ENCODE measurements at regions not wholly inside any gene's neighbourhood (a gene's known extent, or its start where the extent isn't known, plus 50 kb on each side); places are given as distances from the start of the nearest gene placed in this dataset.

- Histone ChIP-seq H3K36me3 (ENCODE audit: control insufficient read depth, insufficient read depth, low read length) (no peaks in the 10 kb centered on the region), H3K4me3 (ENCODE audit: low read depth, low read length) (no peak overlapping the region), H3K27me3 (ENCODE audit: control insufficient read depth, insufficient read depth, low read length) (no peaks in the 10 kb centered on the region)
- DNase-seq (ENCODE audit: low read depth), result no peak
- no peak for TF ChIP-seq CTCF (IDR thresholded peaks at IDR 0.05; ENCODE audit: insufficient read depth, low read length, poor library complexity, severe bottlenecking)
Measured at GRCh38 chr18:77329651-77330050, 80.0 kb downstream of the GALR1 start.

DNA sequence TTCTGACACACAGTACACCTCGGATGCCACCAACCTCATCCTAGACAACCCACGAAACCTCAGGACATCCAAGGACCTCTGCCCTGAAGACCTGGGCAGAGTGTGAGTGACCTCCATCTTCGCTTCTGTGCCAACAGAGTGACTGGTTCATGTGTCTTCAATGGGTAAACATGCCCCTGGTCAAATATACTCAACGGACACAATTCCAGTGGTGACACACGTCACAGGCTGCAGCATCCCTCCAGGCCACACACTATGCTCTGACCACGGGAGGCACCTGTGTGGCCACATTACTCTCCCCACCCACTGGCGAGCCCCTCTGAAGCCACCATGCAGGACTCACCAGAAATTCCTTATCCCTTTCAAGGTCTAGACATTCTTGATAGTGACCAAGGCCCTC is 85.2 kb downstream of the GALR1 start:
- Histone ChIP-seq H3K4me3 (ENCODE audit: low read depth, low read length) (no peak overlapping the region), H3K36me3 (ENCODE audit: control insufficient read depth, insufficient read depth, low read length) (no peaks in the 10 kb centered on the region), H3K27me3 (ENCODE audit: control insufficient read depth, insufficient read depth, low read length) (no peaks in the 10 kb centered on the region)
- TF ChIP-seq CTCF (IDR thresholded peaks at IDR 0.05; ENCODE audit: insufficient read depth, low read length, poor library complexity, severe bottlenecking), result no peak
- DNase-seq (ENCODE audit: low read depth), result no peak

DNA sequence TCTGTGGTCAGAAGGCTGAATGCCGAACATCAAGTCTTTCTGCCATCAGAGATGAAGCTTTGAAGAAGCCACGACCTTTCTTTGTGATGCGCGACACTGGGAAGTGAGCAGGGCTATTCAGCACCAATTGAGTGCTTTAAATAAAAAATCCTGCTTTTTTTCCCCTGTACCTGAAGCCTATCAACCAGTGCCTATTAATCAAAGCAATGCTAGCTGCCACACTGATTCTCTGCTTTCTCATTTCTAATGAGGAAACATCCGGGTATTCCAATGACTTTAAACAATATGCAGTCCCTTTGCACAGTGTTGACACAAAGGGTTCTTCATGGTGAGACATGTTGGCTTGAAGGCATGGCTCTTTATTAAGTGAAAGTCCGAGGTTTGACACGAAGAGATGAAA is 88.0 kb downstream of the GALR1 start:
- Histone ChIP-seq H3K36me3 (ENCODE audit: control insufficient read depth, insufficient read depth, low read length) (no peaks in the 10 kb centered on the region), H3K4me3 (ENCODE audit: low read depth, low read length) (no peak overlapping the region), H3K27me3 (ENCODE audit: control insufficient read depth, insufficient read depth, low read length) (no peaks in the 10 kb centered on the region)
- TF ChIP-seq CTCF (IDR thresholded peaks at IDR 0.05; ENCODE audit: insufficient read depth, low read length, poor library complexity, severe bottlenecking), result no peak
- DNase-seq (ENCODE audit: low read depth), result no peak

DNA sequence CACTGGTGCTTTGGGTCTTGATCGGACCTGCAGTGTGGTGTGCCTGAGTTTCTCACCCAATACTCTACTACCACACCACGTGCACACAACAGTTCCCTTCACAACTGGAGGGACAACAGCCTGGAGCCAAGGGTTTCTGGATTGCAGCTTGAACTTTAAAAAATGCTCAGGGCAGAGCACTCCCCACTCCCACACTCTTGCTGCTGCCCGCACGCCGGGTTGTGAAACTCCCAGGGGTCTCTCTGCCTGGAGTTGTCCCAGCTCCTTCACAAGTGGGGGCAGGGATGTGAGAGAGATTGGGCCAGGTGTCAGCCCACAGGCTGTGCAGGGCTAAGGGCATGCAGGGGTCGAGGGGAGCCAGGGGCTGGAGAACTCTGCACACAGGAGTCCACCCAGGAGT is 89.4 kb downstream of the GALR1 start:
- H3K36me3 ChIP-seq (ENCODE audit: control insufficient read depth, insufficient read depth, low read length), result no peaks in the 10 kb centered on the region
- DNase-seq (ENCODE audit: low read depth), result no peak
- no peak overlapping the region for H3K4me3 ChIP-seq (ENCODE audit: low read depth, low read length)
- H3K27me3 ChIP-seq (ENCODE audit: control insufficient read depth, insufficient read depth, low read length), result no peaks in the 10 kb centered on the region
- no peak for TF ChIP-seq CTCF (IDR thresholded peaks at IDR 0.05; ENCODE audit: insufficient read depth, low read length, poor library complexity, severe bottlenecking)

- TF ChIP-seq CTCF (IDR thresholded peaks at IDR 0.05; ENCODE audit: insufficient read depth, low read length, poor library complexity, severe bottlenecking), result no peak
- H3K27me3 ChIP-seq (ENCODE audit: control insufficient read depth, insufficient read depth, low read length), result no peaks in the 10 kb centered on the region
- DNase-seq (ENCODE audit: low read depth), result no peak
- H3K4me3 ChIP-seq (ENCODE audit: low read depth, low read length), result no peak overlapping the region
- H3K36me3 ChIP-seq (ENCODE audit: control insufficient read depth, insufficient read depth, low read length), result no peaks in the 10 kb centered on the region
Measured at GRCh38 chr18:77339623-77340022, 90.0 kb downstream of the GALR1 start.

DNA sequence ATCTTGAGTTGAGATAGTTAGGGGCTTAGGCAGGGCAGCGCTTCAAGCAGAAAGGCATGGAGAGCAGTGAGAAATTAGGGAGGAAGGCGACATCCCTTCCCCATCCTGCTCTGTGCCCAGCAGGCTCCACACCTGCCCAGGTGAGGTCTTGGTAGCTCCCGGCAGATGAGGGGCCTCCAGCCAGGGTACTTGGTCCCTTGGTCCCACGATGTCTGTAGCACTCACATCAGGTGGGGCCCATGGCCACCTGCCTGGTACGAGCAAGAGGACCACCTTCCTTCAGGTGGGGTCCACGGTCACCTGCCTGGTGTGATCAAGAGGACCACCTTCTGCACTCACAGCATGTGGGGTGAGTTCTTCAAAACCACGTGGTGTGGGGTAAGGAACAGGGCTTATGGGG is 91.2 kb downstream of the GALR1 start:
- no peaks in the 10 kb centered on the region for H3K27me3 ChIP-seq (ENCODE audit: control insufficient read depth, insufficient read depth, low read length)
- TF ChIP-seq CTCF (IDR thresholded peaks at IDR 0.05; ENCODE audit: insufficient read depth, low read length, poor library complexity, severe bottlenecking), result no peak
- no peak overlapping the region for H3K4me3 ChIP-seq (ENCODE audit: low read depth, low read length)
- no peaks in the 10 kb centered on the region for H3K36me3 ChIP-seq (ENCODE audit: control insufficient read depth, insufficient read depth, low read length)
- no peak for DNase-seq (ENCODE audit: low read depth)
